ENCODE measurements at regions not wholly inside any gene's neighbourhood (a gene's known extent, or its start where the extent isn't known, plus 50 kb on each side); places are given as distances from the start of the nearest gene placed in this dataset.

DNA sequence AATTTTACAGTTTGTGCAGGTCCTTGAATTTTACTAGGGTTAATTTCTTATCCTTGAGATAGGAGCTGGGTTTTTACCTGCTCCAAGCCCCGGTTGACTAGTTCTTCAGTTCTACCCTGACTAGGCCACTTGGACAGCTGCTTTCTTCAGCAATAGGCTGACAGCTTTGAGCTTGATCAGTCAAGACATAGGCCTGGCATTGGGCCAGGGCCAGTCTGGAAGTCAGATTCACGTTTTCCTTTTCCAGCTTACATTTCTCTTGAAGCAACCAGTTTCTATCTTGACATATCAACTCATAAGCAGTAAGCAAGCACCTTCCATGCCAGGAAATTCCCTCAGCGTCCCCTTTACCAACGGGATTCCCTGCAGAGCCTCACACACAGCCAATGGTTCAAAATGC is 63.7 kb upstream of the AJAP1 start:
- FAIRE-seq = no peak
- no peak overlapping the region for H3K27ac Mint-ChIP-seq (ENCODE audit: unreplicated experiment)
- no peaks in the 10 kb centered on the region for H4K20me1 ChIP-seq (ENCODE audit: insufficient read depth, low read length)

GRCh38 chr1:4591926-4592325 is 62.5 kb upstream of the AJAP1 start:
- Histone ChIP-seq H3K27ac (ENCODE audit: low read depth, low read length) (no peak overlapping the region), H3K4me3 (ENCODE audit: insufficient read depth, low read depth, low read length) (no peak overlapping the region), H3K4me1 (ENCODE audit: insufficient read depth, low read length) (no peaks in the 10 kb centered on the region), H4K20me1 (ENCODE audit: insufficient read depth, low read length) (no peaks in the 10 kb centered on the region), H2AFZ (ENCODE audit: low read depth, low read length) (no peak overlapping the region), H3K79me2 (ENCODE audit: insufficient read depth, low read length) (no peaks in the 10 kb centered on the region), H3K9me3 (ENCODE audit: insufficient read depth, low read depth, low read length) (peaks cover 5% of the 10 kb centered on the region), H3K9ac (ENCODE audit: low read length) (no peak overlapping the region), H3K27me3 (ENCODE audit: insufficient read depth, low read length) (no peaks in the 10 kb centered on the region), H3K4me2 (ENCODE audit: low read length) (no peak overlapping the region), H3K36me3 (ENCODE audit: insufficient read depth, low read length) (no peaks in the 10 kb centered on the region)
- H3K36me3 Mint-ChIP-seq (ENCODE audit: low read depth, unreplicated experiment) = no peaks in the 10 kb centered on the region
- TF ChIP-seq EZH2 (IDR thresholded peaks at IDR 0.05; ENCODE audit: insufficient read depth, low read length) (no peak), CTCF (IDR thresholded peaks at IDR 0.05; ENCODE audit: insufficient read depth, low read depth, low read length) (no peak)
- DNase-seq (ENCODE audit: low read depth) (no peak), FAIRE-seq (no peak)
- H3K4me1 Mint-ChIP-seq (ENCODE audit: low read depth, unreplicated experiment) = no peaks in the 10 kb centered on the region
- H3K4me3 Mint-ChIP-seq (ENCODE audit: unreplicated experiment) = no peak overlapping the region
- no peak overlapping the region for H3K27ac Mint-ChIP-seq (ENCODE audit: unreplicated experiment)
- H3K27me3 Mint-ChIP-seq (ENCODE audit: low read depth, unreplicated experiment) = peaks cover 29% of the 10 kb centered on the region
- H3K9me3 Mint-ChIP-seq (ENCODE audit: unreplicated experiment) = no peaks in the 10 kb centered on the region

More for the DNA sequence above, 63.7 kb upstream of the AJAP1 start:
- Mint-ChIP-seq H3K4me1 (ENCODE audit: low read depth, unreplicated experiment) (no peaks in the 10 kb centered on the region), H3K27me3 (ENCODE audit: low read depth, unreplicated experiment) (peaks cover 37% of the 10 kb centered on the region), H3K4me3 (ENCODE audit: unreplicated experiment) (no peak overlapping the region), H3K9me3 (ENCODE audit: unreplicated experiment) (no peaks in the 10 kb centered on the region), H3K36me3 (ENCODE audit: low read depth, unreplicated experiment) (no peaks in the 10 kb centered on the region)
- no peak overlapping the region for H3K9ac ChIP-seq (ENCODE audit: low read length)
- no peak for DNase-seq (ENCODE audit: low read depth)
- no peaks in the 10 kb centered on the region for H3K79me2 ChIP-seq (ENCODE audit: insufficient read depth, low read length)
- no peak overlapping the region for H3K4me3 ChIP-seq (ENCODE audit: insufficient read depth, low read depth, low read length)
- no peaks in the 10 kb centered on the region for H3K36me3 ChIP-seq (ENCODE audit: insufficient read depth, low read length)
- no peaks in the 10 kb centered on the region for H3K4me1 ChIP-seq (ENCODE audit: insufficient read depth, low read length)
- H3K27me3 ChIP-seq (ENCODE audit: insufficient read depth, low read length) = no peaks in the 10 kb centered on the region
- H3K9me3 ChIP-seq (ENCODE audit: insufficient read depth, low read depth, low read length) = no peaks in the 10 kb centered on the region
- H2AFZ ChIP-seq (ENCODE audit: low read depth, low read length) = no peak overlapping the region
- no peak overlapping the region for H3K4me2 ChIP-seq (ENCODE audit: low read length)
- no peak overlapping the region for H3K27ac ChIP-seq (ENCODE audit: low read depth, low read length)
- no peak for TF ChIP-seq EZH2 (IDR thresholded peaks at IDR 0.05; ENCODE audit: insufficient read depth, low read length)
- TF ChIP-seq CTCF (IDR thresholded peaks at IDR 0.05; ENCODE audit: insufficient read depth, low read depth, low read length) = no peak

DNA sequence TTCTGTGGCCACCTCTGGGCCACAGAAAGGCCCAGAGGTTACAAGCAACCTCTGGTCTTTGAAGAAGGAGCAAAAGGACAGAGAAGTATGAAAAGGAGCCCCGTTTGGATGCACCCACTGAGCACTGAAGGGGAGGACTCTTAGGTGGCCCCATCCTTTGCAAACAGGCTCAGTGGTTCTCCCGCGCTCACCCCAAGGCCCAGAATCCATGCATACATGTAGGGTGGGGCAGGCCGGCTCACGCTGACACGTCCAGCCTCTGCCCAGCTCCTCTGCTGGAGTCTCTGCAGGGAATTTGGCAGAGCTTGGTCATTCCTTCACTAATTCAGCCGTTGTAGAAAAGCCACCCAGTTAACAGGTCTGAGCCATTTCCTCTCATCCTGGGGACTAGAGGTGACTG is 61.3 kb upstream of the AJAP1 start:
- no peak overlapping the region for H3K4me3 Mint-ChIP-seq (ENCODE audit: unreplicated experiment)
- no peak for DNase-seq (ENCODE audit: low read depth)
- H3K4me1 Mint-ChIP-seq (ENCODE audit: low read depth, unreplicated experiment) = no peaks in the 10 kb centered on the region
- Histone ChIP-seq H3K4me3 (ENCODE audit: insufficient read depth, low read depth, low read length) (no peak overlapping the region), H3K36me3 (ENCODE audit: insufficient read depth, low read length) (no peaks in the 10 kb centered on the region), H3K9ac (ENCODE audit: low read length) (no peak overlapping the region), H3K27ac (ENCODE audit: low read depth, low read length) (no peak overlapping the region), H3K4me2 (ENCODE audit: low read length) (no peak overlapping the region), H4K20me1 (ENCODE audit: insufficient read depth, low read length) (no peaks in the 10 kb centered on the region), H3K27me3 (ENCODE audit: insufficient read depth, low read length) (no peaks in the 10 kb centered on the region), H3K4me1 (ENCODE audit: insufficient read depth, low read length) (no peaks in the 10 kb centered on the region), H3K9me3 (ENCODE audit: insufficient read depth, low read depth, low read length) (peaks cover 5% of the 10 kb centered on the region), H3K79me2 (ENCODE audit: insufficient read depth, low read length) (no peaks in the 10 kb centered on the region), H2AFZ (ENCODE audit: low read depth, low read length) (no peak overlapping the region)
- peaks cover 26% of the 10 kb centered on the region for H3K27me3 Mint-ChIP-seq (ENCODE audit: low read depth, unreplicated experiment)
- H3K36me3 Mint-ChIP-seq (ENCODE audit: low read depth, unreplicated experiment) = no peaks in the 10 kb centered on the region
- FAIRE-seq = no peak
- no peak overlapping the region for H3K27ac Mint-ChIP-seq (ENCODE audit: unreplicated experiment)
- TF ChIP-seq EZH2 (IDR thresholded peaks at IDR 0.05; ENCODE audit: insufficient read depth, low read length) (no peak), CTCF (IDR thresholded peaks at IDR 0.05; ENCODE audit: insufficient read depth, low read depth, low read length) (no peak)
- H3K9me3 Mint-ChIP-seq (ENCODE audit: unreplicated experiment) = no peaks in the 10 kb centered on the region
